Stimulated activated CD8-positive, alpha-beta memory T cell treated with anti-CD3 and anti-CD28 coated beads, Interleukin-7, amount 100 ng/mL, for 1 hour (primary cell): ENCODE measurements at regions not wholly inside any gene's neighbourhood (a gene's known extent, or its start where the extent isn't known, plus 50 kb on each side); places are given as distances from the start of the nearest gene placed in this dataset.

Source experiments
- DNase-seq, 2 donors: peaks; one replicate each; pipeline ENCODE4 v3.0.0-alpha.2; 2020; ENCODE audit warnings: low read depth in 2 of 2

DNA sequence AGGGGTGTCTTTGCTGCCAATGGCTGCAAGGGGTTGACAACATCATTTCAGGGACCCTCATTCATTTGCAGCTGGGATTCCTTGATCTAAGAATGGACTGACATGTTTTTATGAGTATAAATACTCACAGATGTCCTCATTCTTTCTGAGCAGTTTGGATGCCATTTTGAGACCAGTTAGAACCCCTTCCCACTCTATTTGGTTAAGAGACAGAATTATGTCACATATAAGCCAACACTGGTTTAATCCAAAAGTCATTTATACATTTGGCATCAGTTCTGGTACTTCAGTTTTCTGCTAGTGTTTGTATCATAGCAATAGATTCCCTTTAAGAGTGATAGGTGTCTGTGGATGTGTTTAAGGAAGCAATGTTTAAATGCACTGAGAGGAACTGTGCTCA, 248.8 kb downstream of the SAMD5 start:
- DNase-seq = no peak

DNA sequence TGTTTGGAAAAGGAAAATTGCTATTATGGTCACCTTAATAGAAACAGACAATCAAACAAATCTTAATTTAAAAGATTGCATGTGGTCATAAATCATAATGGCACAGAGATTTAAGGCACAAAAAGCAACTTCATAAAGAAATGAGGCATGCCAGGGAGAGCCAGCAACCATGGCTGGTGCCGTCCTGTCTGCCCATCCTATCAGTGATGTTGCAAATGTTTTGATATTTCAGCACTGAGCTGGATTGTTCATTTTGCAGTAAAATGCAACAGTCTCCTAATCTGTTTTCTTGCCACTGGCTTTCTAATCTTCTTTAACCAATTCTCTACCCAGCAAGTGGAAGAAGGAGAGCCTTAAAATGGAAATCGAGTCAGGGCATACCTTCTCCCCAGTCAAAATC, 249.8 kb downstream of the SAMD5 start:
- no peak for DNase-seq

DNA sequence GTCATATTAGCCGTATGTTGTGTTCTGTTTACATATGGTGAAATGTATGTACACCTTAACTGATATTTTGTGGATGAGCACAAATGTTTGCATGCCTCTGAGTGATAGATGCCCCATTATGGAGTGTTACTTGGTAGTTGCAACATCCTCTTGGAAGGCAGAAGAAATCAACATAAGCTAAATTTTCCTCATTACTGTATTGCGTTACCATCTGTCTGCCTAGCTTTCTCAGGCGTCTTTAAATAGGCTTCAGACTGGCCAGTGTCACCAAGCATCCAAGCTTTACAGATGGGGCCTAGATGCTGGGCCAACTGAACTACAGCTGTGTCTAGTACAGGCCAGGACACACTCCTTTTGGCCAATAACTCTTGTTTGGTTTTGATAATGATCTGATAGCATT, 250.6 kb downstream of the SAMD5 start:
- no peak for DNase-seq

DNA sequence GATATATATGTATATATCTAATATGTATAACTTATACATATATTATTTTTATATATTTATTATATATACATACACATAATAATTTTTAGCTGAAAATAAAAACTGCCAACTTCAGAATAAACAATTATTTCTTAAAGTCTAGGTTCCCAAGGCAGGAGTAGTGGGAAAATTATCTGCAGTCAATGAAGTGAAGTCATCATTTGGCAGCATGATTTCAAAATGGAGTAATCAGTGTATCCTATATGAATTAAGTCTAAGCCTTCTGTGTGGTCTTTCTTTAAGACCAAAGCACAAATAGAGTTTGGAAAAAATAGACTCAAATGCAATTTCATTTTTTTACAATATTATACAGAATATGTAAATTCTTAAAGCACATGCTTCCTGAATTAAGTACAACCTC, 251.0 kb downstream of the SAMD5 start:
- DNase-seq = no peak

DNA sequence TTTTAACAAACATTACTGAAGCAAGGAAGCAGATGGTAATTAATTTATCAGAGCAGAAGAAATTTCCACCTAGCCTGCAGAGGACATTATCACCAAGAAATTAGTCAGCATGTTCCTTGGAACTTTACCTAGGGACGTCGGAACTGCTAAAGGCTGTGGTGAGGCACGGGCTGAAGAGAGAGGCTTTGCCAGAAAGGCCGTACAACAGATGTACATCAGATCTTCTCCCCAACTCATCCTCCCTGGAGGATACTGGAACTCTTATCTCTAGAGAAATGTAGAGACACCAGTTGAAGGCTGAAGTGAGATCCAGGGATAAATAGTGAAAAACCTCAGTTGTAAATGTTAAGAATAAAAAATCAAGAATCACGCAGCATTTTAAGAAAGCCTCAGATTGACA, 257.1 kb downstream of the SAMD5 start:
- DNase-seq = no peak

DNA sequence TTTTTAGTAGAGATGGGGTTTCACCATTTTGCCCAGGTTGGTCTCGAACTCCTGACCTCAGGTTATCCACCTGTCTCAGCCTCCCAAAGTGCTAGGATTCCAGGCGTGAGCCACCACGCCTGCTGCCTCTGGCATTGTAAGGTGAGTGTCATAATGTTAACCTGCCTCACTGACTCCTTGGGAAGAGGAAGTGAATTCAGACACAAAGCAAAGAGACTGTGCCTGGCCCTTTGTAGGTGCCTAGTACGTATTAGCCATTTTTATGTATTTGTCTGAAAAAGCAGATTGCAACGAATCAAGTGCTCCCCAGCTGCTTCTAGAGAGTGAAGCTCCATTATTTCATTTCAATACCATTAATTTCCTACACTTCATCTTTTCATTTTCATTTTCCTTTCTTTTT, 260.5 kb downstream of the SAMD5 start:
- no peak for DNase-seq

DNA sequence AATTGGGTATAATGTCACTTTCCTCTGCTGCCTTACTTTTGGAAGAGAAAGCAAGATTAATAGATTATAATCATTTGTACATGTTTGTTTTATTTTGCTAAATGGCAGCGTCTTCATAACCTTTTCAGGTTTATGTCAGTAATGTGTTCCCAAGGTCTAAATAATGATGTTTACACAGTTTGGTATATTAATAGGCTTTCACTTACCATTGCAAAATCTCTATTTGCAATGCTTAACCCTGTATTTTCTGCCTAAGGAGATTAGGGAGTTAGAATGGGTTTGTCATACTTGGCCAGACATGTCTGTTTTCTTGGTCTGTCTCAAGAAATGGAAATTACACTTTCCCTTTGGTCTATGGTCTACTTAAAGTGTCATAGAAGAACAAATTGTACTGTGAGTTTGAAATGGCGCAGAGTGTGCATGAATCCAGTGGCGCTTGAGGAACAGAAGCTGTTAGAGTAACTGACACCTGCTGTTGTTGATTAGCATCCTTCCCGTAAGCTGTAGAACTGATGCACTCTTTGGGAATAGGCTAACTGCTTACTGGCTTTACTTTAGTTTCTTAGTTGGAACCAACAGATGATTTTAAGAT, 261.1 kb downstream of the SAMD5 start:
- DNase-seq = no peak

DNA sequence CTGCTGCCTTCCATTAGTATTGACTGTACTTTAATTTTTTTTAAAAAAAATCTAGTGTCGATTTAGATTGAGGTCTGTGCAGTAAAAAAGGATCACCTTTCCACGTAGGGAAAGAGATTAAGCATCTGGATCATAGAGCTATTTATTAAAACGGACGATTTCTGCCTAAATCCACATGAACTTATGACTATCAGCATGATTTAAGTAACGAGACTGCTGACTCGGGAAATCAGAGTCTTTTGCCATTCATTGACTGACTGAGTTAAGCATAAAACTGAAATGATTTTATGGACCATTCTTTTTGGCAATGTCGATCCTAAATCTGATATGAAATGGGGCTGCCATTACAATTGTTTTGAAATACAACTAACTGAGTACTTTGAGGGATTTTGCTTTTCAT, 261.7 kb downstream of the SAMD5 start:
- DNase-seq = no peak

DNA sequence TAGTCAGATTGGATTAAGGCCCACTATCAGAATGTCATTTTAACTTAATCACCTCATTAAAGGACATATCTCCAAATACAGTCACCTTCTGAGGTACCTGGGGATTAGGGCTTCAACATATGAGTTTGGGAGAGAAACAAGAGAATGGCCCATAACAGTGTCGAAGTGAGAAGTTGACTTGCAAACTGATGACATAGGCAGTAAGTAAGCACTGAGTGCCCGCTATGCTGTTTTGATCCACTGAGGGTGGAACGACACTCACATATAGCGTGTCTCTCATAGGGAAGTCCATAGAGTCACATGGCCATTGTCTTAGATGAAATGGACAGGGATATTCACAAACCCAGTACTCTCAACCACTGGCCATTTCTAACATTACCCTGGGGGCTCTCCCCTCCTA, 264.2 kb downstream of the SAMD5 start:
- DNase-seq = no peak

DNA sequence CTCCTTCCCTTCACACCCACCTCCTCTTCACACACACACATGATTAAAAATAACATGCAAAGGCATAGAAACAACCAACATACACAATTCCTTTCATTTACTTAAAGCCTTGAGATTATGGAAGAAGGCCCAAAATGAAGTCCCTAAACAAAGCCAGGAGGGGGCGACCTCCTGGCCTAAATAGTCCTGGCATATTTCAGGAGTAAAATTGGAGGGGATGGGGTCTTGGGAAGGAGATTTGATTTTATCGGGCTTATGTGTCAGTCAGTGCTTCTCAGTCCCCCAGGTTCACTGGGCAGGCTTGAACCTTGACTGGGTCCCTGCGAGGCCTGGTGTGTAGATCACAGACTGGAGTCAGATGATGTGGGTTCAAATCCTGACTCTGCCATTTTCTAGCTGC, 266.4 kb downstream of the SAMD5 start:
- no peak for DNase-seq

DNA sequence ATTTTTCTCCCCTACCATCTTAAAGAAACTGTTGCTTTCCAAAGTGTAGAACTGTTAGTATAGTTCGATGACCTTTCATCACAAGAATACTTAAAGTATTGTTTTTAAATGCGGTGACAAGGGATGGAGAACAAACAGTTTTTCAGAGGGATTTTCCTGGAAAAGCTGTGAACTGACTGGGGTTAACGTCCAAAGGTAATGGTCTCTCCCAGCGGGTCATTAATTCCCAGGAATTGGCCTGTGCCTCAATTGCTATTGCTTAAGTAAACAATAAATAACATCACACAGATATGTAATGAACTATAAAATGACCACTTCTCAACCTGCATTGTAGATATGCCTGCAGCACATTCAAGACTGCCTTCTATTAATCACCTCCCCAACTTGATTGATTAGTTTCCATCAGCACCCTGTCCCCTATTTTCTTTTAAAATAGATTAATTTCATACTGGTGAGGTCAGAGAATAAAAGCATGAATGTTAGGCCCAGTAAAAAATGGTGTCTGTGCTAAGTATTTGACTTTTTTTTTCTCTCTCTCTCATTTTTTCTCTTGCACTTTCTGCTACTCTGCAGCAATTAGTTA, 268.2 kb downstream of the SAMD5 start:
- no peak for DNase-seq

DNA sequence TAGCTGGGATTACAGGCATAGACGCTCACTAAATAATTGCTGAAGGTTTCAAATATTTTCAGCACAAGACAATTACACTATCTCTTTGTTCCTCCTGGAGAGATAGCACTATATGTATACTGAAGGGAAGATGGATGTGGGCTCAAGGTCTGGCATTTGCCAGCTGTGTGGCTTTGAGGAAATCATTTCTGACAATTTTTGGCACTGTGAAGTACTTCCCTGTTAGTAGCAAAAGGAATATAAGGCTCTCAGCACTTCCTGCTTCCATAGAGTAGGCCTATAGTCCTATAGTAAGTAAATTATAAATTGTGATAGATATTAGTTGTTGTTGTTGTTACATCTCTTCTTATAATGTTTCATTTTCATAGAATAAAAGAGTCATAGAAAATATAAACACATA, 271.1 kb downstream of the SAMD5 start:
- DNase-seq = no peak

DNA sequence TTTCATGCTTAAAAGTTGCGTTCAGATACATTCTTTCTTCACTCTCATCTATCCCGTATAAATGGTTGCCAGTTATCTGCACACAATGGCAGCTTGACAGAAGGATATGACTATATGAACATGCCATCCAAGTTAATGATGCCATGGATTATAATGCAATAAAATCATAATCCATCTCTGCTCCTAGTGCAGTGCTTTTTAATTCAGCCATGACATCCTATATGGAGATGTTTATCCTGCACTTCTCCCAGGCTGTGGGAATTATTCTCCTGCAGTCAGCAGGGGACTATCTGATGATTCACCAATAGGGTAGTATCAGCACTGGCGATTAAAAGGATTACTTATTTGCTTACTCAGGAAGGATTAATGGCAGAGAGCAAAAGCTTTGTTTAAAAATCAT, 273.8 kb downstream of the SAMD5 start:
- DNase-seq = no peak

DNA sequence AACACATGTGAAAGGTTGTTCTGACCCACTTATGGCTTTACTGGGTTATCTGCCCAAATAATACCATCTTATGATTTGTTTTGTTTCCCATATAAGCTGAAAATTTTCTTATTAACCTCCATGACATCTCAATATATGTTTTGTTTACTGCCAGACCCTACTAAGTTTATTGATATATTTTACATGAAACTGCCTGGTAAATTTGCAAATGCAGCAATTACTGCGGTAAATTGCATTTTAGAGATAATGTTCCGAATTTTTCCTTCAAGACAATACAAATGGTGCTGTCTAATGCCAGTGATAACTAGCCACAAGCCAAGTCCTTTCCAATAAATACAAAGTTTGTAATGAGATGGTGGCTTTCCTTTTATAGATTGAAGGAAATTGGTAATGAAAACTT, 275.9 kb downstream of the SAMD5 start:
- DNase-seq = no peak

DNA sequence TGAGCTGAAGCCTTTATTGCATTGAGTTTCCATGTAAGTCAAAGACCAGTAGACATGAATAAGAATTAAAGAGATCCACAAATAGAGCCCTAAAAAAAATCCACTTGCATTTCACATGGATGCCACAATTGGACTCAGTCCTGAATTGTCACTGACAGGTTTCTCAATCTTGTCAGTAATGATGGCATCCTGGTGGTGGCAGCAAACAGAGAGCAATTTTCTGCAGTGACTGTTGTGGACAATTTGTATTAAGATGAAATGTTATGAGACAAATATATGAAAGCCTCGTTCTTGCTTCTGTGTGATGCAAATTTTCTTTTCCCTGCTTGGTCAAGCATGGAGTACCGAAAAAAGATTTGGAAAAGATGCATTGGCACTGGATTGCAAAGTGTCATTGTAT, 278.9 kb downstream of the SAMD5 start:
- no peak for DNase-seq

DNA sequence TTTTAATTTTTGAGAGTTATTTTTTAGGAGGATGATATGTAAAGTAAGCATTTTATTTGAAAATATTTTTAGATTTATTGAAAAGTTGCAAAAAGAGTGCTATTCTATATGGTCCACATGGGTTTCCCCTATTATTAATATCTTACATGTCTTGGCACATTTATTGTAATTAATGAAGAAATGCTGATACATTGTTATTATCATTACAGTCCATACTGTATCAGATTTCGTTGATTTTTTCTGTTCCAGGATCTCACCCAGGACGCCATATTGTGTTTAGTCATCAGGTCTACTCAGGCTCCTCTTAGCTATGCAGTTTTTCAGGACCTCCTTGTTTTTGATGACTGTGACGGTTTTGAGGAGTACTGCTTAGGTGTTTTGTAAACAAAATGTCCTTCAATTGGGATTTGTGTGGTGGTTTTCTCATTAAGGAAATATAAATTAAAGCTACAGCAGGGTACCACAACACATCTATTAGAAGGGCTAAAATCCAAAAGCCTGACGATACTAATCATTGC, 281.0 kb downstream of the SAMD5 start:
- DNase-seq = no peak

DNA sequence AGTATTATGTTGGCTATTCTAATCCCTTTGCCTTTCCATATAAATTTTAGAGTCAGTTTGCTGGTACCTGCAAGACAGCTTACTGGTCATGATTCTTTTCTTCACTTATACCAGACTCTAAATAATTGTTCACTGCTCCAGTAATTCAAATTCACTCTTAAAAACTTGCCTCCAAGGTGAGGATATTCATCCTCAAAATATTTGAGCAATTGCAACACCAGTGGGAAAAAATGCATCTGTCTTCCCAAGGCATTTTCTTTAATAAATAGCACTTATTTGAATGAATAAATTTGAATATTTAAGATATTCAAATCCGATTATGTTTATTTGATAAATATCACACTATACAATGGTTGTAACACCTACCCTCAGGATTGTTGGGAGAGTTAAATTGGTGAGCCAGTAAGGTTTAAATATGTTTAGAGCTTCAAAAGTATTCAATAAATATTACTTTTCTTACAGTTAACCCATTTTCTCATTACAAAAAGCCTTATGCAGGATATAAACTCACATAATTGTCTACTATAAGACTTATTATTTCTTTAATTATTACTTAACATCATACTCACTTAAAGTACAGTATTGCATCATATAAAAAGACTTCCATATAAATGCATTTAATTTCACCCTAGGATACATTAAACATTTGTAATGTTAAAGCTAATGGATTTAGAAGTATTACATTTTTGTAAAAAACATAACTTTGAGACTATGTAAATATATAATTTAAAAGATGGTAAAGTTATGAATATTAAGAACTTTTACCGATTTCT, 285.6 kb downstream of the SAMD5 start:
- no peak for DNase-seq

DNA sequence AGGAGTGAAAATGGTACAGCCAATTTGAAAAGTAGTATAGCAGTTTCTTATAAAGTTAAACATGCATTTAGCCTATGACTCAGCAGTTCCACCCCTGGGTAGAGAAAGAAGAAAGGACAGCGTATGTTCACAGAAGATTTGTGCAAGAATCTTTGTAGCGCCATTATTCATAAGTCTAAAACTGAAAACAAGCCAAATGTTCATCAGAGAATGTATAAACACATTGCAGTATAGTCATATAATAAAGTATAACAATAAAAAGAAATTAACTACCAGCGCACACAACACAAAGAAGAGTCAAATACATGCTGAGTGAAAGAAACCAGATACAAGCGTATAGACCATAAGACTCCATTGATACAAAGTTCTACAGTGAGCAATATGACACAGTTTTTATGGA, 294.0 kb downstream of the SAMD5 start:
- DNase-seq = no peak

DNA sequence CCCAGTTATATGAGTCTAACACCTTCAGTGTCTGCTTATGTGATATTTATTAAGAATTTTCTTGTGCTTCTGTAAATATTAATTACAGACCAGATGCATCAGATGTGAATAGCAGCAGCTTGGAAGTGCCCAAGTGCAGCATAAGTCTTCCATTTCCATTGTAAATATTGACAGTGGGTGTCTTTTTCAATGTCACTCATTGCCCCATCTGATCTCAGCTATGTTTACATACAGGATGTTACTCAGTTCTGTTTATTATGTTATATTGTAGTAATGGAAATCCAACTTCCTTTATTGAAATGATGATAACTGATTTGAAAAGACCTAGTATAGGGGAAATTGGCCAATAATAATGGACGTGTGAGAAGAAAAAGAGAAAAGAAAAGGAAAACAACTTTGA, 296.7 kb downstream of the SAMD5 start:
- DNase-seq = no peak

DNA sequence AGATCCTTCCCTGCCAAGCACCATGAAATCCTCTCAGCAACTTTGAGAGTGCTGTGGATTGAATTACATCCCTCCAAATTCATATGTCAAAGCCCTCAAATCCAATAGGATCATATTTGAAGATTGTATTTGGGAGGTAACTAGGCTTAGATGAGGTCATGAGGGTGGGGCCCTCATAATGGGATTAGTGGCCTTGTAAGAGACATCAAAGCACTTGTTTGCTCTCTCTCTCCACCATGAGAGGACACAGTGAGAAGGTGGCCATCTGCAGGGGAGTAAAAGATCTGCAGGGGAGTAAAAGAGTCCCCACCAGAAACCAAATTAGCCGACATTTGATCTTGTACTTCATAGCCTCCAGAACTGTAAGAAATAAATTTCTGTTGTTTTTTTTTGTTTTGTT, 298.2 kb downstream of the SAMD5 start:
- DNase-seq = no peak

DNA sequence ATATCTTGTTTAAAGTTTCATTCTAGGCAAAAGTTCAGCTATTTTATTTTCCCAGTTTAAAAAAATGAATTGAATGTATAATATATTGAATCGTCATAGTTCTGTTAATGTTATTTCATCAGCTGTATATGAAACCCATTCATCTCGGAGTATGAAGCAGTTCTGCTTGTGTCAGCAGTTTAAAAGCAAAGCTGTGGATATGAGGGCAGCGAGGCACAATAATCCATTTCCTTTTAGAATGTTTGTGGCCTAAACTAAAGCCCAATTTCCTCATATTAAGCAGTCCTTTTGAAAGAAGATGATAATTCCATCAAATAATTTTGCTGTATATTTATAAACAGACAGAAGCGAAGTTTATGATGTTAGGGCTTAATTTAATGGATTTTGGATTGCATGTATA, 300.1 kb downstream of the SAMD5 start:
- DNase-seq = no peak

DNA sequence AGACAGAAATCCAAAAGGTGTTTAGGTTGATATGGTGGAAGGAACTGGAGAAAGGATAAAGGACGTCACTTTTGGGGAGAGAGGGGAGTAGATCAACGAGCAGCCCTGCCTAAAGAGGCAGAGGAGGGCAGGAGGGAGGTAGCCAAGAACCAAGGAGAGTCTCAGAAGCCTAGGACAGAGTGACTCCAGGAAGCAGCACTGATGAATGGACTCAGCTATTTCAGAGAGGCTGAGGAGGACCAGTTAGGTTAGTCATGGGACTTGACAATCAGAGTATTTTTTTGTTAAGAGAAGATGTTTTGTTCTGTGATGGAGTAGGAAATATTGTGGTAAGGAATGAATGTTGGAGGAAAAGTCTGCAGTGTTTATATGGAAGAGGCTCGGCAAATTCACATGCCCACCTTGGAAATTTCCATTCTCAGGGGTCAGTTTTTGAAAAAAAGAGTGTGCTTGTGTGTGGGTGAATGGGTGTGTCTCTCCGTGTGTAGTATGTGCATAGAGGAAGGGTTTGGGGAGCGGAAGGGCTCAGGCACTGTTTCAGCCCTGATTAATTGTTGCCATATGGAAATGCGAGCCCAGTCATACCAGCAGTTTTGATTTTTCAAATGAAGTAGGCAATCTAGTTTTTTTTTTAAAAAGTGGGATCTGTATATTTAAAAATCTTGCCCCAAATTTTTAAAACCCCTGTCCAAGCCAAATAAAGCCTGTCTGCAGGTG, 303.6 kb downstream of the SAMD5 start:
- DNase-seq = no peak
